NAMALWA (cell line): ENCODE measurements at regions not wholly inside any gene's neighbourhood (a gene's known extent, or its start where the extent isn't known, plus 50 kb on each side); places are given as distances from the start of the nearest gene placed in this dataset.

Source experiments
- DNase-seq: peaks from one replicate; pipeline ENCODE4 v3.0.0-alpha.2; 2015; ENCODE audit warnings: low spot score

DNA sequence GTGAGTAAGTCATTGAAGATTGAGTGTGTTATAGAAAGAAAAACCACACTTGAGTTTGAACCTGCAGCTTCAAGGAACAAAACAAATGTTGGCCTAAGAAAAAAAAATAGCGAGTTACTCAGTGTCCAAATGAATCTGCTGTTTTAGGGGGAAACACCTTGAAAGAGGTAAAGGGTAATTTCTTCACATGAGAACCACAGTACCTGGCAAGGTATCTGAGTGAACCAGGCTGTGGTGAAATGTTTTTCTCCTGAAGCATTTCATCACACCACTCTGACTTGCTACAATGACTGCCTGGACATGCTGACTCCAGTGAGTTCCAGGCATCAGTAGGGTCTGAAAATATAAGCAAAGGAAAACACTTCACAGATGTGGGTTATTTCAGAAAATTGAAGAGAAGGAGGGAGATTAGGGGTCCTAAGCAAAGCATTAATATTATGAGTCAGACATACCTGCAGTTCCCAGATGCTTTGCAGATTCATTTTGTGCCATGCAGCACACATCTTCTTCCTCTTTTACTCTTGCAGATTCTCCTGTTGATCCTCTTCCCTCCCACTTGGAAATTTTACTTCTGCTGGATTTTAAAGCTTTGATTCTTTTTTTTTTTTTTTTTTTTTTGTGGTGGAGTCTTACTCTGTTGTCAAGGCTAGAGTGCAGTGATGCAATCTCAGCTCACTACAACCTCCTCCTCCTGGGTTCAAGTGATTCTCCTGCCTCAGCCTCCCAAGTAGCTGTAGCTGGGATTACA, 206.2 kb upstream of the SGK1 start:
- no peak for DNase-seq

DNA sequence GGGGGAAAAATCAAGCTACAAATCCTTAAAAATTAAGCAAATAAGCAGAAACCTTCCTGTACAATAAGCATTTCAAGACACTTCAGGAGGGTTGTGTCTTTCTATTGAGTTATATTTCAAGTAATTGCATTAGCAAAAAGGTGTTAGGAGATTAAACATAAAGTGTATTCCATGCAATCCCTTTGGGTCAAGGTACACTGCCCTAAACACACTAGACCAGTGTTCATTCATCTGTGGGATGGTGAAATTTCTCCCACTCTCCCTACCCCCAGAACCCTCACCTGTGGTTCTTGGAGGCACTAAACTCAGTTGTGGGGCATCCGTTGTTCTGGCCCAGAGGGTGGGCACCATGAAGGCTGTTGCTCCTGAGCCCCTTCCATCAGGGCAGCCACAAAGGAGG, 205.1 kb upstream of the SGK1 start:
- no peak for DNase-seq

GRCh38 chr6:134521116-134521501, 203.2 kb upstream of the SGK1 start:
- no peak for DNase-seq

DNA sequence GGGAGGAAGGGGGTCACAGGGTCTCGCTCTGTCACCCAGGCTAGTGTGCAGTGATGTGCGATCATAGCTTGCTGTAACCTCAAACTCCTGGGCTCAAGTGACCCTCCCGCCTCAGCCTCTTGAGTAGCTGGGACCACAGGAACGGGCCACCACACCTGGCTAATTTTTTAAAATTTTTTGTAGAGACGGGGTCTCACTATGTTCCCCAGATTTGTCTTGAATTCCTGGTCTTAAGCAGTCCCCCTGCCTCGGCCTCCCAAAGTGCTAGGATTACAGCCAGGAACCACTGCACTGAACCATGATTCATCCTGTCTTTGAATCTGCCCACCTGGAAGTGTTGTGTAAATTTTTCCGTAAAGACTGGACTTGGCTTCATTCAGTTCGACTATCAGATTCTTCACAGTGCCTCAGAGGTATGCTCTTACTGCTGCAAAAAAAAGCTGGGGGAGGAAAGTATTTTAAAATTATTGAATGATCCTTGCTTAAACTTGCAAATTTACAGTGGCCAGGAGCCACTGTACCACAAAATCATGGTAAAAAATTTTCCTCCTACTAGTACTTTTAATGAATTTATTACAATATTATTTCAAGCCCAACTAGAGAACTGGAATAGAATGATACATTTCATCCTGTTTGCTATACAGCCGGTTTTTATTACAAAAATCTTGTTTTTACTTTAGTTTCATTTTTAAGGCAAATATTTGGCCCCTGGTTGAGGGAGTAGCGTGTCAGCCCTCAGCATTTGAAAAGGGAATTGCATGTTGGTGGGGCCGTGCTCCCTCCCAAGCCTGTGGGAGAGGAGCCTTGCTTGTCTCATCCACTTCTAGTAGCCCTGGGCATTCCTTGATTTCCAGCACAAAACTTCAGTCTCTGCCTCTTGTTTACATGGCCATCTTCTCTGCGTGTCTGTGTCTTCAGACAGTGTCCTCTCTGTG, 202.5 kb upstream of the SGK1 start:
- DNase-seq, result no peak

- peak; percentile 28 for DNase-seq
Measured at GRCh38 chr6:134519465-134519864, 201.6 kb upstream of the SGK1 start.

GRCh38 chr6:134517868-134518267, 200.0 kb upstream of the SGK1 start:
- no peak for DNase-seq

DNA sequence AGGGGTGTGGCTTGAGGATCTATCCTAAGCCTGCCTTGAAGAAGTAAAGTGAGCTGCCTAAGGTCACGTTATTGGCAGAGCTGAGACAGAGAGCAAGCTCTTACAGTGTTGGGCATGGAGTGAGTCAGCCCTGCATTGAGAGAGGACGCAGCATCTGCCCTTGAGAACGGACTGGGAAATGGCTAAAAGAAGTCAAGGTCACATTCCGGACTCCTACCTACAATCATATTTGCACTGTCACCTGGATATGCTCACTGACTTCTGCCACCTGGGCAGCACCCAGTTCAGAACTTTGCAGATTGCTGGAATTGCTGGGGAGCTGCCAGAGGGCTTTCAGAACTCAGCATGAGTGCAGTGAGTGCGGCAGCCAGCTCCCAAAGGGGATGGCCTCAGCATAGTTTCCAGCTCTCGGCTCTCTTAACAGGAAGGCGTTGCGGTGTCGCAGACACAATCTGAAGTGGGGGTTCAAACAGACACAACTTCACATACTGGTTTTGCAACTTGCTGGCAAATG, 199.3 kb upstream of the SGK1 start:
- no peak for DNase-seq

DNA sequence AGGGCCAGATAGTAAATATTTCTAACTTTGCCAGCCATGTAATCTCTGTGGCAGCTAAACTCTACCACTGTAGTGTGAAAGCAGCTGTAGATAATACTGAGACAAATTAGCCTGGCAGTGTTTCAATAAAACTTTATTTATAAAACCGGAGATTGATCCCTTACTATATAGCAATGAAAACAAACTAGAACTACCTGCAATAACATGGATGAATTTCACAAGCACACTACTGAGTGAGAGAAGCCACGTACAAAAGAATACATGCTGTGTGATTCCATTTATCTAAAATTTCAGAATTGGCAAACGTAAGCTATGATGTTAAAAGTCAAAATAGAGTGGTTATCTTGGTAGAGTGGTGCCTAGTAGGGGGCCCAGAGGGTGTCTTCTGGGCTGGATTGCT, 198.7 kb upstream of the SGK1 start:
- DNase-seq, result peak; percentile 8

DNA sequence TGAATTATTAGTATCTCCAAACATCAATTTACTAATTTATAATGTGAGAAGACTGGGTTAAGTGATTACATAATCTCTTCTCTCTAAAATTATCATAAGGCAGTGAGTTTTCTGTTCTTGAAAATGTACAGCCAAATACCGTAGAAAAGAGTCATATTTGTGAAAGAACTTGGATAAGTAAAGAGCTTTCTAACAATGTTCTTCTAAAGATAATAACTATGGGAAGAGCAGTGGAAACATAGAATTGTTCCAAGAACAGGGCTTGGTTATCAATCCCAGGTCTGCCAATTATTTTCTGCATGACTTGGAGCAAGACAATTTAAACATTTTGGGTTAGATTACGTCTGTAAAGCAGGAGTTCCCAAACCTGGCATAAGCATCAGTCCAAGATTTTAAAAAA, 198.1 kb upstream of the SGK1 start:
- DNase-seq, result no peak

- DNase-seq, result no peak
Measured at GRCh38 chr6:134512981-134513391, 195.1 kb upstream of the SGK1 start.

GRCh38 chr6:134511984-134512683, 194.2 kb upstream of the SGK1 start:
- no peak for DNase-seq

- no peak for DNase-seq
Measured at GRCh38 chr6:134510920-134511319, 193.0 kb upstream of the SGK1 start.

- DNase-seq, result no peak
Measured at GRCh38 chr6:134510142-134510541, 192.2 kb upstream of the SGK1 start.

DNA sequence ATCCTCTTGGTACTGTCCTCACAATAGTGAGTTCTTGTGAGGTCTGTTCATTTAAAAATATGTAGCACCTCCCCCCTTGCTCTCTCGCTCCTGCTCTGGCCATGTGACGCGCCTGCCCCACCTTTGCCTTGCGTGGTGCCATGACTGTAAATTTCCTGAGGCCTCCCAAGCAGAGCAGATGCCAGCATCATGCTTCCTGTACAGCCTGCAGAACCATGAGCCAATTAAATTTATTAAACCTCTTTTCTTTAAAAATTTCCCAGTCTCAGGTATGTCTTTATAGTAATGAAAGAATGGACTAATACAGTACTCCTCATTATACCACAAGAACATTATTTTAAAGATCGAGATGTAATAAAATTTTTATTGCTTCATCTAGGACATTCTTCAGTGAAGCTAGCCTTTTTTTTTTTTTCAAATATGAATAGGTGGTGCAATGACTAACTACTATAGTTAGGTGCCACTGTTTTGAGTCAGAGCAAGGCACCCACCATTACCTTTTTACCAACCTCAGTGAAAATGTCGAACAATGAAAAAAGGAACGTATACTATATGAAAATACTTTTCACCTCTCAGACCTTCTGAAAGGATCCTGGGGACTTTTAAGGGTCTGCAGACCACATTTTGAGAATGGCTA, 191.1 kb upstream of the SGK1 start:
- DNase-seq, result no peak

- no peak for DNase-seq
Measured at GRCh38 chr6:134506162-134506561, 188.2 kb upstream of the SGK1 start.

DNA sequence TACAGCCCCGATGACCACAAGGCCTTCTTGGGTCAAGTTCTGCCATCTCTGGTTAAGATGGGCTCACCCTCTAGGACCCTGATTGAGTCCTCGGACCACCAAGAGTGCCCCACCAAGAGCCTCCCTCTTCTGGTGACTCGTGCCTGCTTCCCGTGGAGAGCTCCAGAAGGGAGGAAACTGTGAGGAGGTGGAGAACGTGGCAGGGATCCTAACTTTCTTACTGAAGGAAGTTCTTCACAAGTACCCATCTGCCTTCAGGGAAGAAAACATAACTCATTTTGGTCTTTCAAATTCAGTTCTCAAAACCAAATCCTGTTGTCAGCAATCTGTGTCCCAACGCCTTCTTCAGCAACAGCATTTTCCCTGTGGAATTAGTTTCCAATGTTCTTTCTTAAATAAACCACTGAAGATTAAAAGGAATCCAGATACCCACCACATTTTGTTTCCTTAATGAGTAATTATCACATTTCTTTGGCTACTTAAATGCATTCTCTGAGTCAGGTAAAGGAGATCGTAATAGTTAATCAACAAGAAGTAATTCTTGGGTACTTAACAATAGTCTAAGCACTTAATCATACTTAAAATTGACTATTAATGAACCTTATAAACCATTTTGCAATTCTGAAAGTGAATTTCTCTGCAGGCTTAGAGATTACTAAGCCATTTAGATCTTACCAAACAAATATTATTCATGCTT, 185.8 kb upstream of the SGK1 start:
- DNase-seq, result no peak

DNA sequence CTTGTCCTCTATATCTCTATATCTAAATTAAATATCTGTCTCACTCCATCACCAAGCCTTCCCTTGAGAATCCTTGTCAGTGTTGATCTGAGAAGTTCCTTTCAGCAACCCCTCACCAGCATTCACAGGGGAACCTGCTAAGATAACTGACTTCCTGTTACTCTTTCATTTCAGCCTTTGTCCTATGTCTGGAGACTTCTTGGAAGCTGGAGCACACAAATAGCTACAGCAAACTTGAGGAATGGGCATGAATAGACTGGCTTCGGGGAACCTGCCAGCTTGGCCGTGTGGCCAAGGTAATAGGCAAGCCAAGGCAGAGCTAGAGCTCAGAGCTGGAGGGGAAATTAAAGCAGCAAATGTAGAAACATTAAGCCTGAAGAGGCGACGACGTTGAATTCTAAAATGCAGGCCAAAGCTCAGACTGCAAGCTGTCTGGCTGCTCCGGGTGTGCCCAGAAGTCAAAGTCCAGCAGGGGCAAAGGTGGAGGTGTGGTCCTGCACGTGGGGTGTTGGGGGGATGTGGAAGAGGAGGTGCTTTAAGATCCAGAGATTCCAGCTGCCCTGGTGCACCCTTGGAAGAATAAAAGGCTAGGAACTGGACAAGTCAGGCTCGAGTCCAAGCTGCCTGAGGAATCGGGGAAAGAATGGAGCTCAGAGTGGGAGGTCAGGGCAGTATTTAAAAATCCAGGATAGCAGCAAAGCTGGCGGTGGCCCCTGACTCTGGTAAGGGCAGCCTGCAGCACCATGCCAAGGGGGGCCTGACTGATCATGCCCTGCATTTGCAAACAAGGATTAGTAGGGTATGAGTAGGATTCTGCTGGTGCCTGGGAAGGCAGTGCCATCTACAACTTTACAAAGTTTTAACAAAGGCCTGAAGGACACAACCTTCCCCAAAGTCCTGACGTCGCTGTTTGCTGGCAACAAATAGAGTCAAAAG, 185.0 kb upstream of the SGK1 start:
- no peak for DNase-seq

DNA sequence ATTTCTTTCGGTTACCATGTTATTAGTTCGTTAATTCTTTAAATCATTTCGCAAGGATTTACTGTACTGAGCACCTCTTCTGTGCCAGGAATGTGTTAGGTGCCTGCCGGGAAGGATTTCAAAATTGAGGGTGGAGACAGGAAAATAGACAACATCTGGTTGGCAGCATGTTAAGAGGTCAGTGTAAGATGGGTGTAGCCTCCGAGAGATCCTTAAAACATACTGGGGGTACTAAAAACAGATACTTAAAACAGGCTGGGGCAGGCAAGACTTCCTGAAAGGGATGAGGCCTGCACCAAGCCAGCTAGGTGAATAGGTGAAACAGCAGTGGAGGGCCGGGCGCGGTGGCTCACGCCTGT, 178.0 kb upstream of the SGK1 start:
- DNase-seq, result no peak

DNA sequence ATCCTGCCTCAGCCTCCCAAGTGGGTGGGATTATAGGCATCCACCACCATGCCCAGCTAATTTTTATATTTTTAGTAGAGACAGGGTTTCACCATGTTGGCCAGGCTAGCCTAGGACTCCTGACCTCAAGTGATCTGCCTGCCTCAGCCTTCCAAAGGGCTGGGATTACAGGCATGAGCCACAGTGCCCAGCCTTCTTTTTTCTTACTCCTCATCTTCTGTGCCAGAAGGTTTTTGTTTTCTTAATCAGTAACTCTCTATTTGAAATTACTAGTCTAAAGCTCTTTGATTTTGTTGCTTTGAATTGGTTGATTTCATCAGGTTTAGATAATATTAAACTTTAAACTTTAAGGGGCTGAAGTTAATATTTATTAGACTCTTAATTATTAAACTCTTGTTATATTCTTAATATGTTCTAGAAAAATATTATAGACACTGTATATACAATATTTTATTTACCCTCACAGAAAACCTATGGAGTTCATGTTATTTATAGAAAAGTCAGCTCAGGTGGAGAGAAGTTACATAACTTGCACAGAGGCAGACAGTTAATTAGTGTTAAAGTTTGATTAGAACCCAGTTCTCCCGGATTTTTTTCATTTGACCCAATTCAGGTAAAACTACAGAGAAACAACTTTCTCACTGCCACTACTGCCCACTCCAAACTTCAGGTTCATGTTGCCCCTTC, 177.4 kb upstream of the SGK1 start:
- no peak for DNase-seq

- no peak for DNase-seq
Measured at GRCh38 chr6:134493789-134494188, 175.9 kb upstream of the SGK1 start.
